VCaP (cell line): ENCODE measurements at regions not wholly inside any gene's neighbourhood (a gene's known extent, or its start where the extent isn't known, plus 50 kb on each side); places are given as distances from the start of the nearest gene placed in this dataset.

Experiments used
- H3K27ac ChIP-seq: fragments of 450-650 bp; 2 replicates; pipeline ENCODE4 v1.5.1; 2017
- CTCF ChIP-seq: fragments of 450-650 bp; conservative IDR thresholded peaks from 2 replicates; pipeline ENCODE4 v1.5.1; 2017; ENCODE audit warnings: mild to moderate bottlenecking, moderate library complexity

- H3K27ac ChIP-seq: no peak overlapping the region
- TF ChIP-seq CTCF: no peak
Measured at GRCh38 chr15:26433060-26433459, 339.8 kb downstream of the GABRB3 start.

- no peak for TF ChIP-seq CTCF
- no peak overlapping the region for H3K27ac ChIP-seq
Measured at GRCh38 chr15:26421065-26421464, 351.8 kb downstream of the GABRB3 start.

- TF ChIP-seq CTCF: no peak
- H3K27ac ChIP-seq: no peak overlapping the region
Measured at GRCh38 chr15:26395624-26396023, 377.2 kb downstream of the GABRB3 start.

GRCh38 chr15:26394801-26395200, 378.1 kb downstream of the GABRB3 start:
- no peak overlapping the region for H3K27ac ChIP-seq
- TF ChIP-seq CTCF: no peak

GRCh38 chr15:26392956-26393355, 379.9 kb downstream of the GABRB3 start:
- no peak for TF ChIP-seq CTCF

GRCh38 chr15:26391567-26392194, 381.2 kb downstream of the GABRB3 start:
- no peak overlapping the region for H3K27ac ChIP-seq

More at GRCh38 chr15:26392956-26393355, 379.9 kb downstream of the GABRB3 start:
- no peak overlapping the region for H3K27ac ChIP-seq

GRCh38 chr15:26382444-26383072, 390.3 kb downstream of the GABRB3 start:
- H3K27ac ChIP-seq: no peak overlapping the region
- TF ChIP-seq CTCF: no peak

More at GRCh38 chr15:26391567-26392194, 381.2 kb downstream of the GABRB3 start:
- TF ChIP-seq CTCF: no peak
